CD14-positive monocyte (primary cell): ENCODE measurements at regions not wholly inside any gene's neighbourhood (a gene's known extent, or its start where the extent isn't known, plus 50 kb on each side); places are given as distances from the start of the nearest gene placed in this dataset.

Source experiments
- DNase-seq, 3 donors: peaks; one replicate each; pipeline ENCODE4 v3.0.0-alpha.2; 2011 to 2022
- H2AFZ ChIP-seq: 2 replicates; pipeline ENCODE4 v1.6.0; 2012; ENCODE audit warnings: mild to moderate bottlenecking, low read depth, low read length, inconsistent platforms; ENCODE audit not compliant: insufficient read depth, poor library complexity, severe bottlenecking
- H3K27ac ChIP-seq, 2 donors: 1 replicate in 1 of 2; 2 replicates in 1 of 2; pipeline ENCODE4 v1.5.1; 2012 to 2013; ENCODE audit warnings: low read length in 2 of 2, control low read depth in 1 of 2, inconsistent platforms in 1 of 2, low read depth in 1 of 2, mild to moderate bottlenecking in 1 of 2
- H3K27me3 ChIP-seq, 2 donors: one replicate each; pipeline versions ENCODE4 v1.6.0 to v1.6.1; 2011 to 2013; ENCODE audit warnings: low read length in 2 of 2; ENCODE audit not compliant: control insufficient read depth in 2 of 2, insufficient read depth in 2 of 2
- H3K36me3 ChIP-seq, 2 donors: replicated peaks in 1 of 2; 1 replicate in 1 of 2; 2 replicates in 1 of 2; pipeline versions ENCODE4 v1.5.1 to v1.6.1; 2012 to 2013; ENCODE audit warnings: low read length in 2 of 2, control low read depth in 1 of 2, inconsistent platforms in 1 of 2, mild to moderate bottlenecking in 1 of 2; ENCODE audit not compliant: insufficient read depth in 2 of 2, control insufficient read depth in 1 of 2
- H3K4me1 ChIP-seq, 2 donors: 1 replicate in 1 of 2; 2 replicates in 1 of 2; pipeline versions ENCODE4 v1.5.1 to v1.6.1; 2012 to 2013; ENCODE audit warnings: low read length in 2 of 2, control low read depth in 1 of 2, inconsistent platforms in 1 of 2, mild to moderate bottlenecking in 1 of 2, moderate library complexity in 1 of 2; ENCODE audit not compliant: insufficient read depth in 2 of 2, control insufficient read depth in 1 of 2
- H3K4me2 ChIP-seq: replicated peaks from 2 replicates; pipeline ENCODE3; 2012; ENCODE audit warnings: low read length, moderate library complexity, mild to moderate bottlenecking; ENCODE audit not compliant: poor library complexity, severe bottlenecking; ENCODE audit errors: extremely low read depth
- H3K4me3 ChIP-seq, 3 experiments: fragments of 200-600 bp in 1 of 3; sonication (generic) in 1 of 3; replicated peaks in 1 of 3; 1 replicate in 2 of 3; 2 replicates in 1 of 3; pipeline ENCODE4 v1.5.1; 2011 to 2013; ENCODE audit warnings: low read length in 3 of 3, mild to moderate bottlenecking in 3 of 3, control low read depth in 2 of 3, low read depth in 2 of 3, inconsistent platforms in 1 of 3, moderate library complexity in 1 of 3
- H3K79me2 ChIP-seq: 2 replicates; pipeline ENCODE4 v1.6.0; 2012; ENCODE audit warnings: mild to moderate bottlenecking, control low read depth, inconsistent platforms, low read length, moderate library complexity; ENCODE audit not compliant: insufficient read depth
- H3K9ac ChIP-seq: 2 replicates; pipeline ENCODE4 v1.6.0; 2017; ENCODE audit warnings: low read length, mild to moderate bottlenecking; ENCODE audit not compliant: insufficient read depth, poor library complexity, severe bottlenecking
- H3K9me3 ChIP-seq, 2 donors: replicated peaks in 1 of 2; 1 replicate in 1 of 2; 2 replicates in 1 of 2; pipeline versions ENCODE4 v1.5.1 to v1.6.1; 2012 to 2013; ENCODE audit warnings: low read length in 2 of 2, control low read depth in 1 of 2; ENCODE audit not compliant: control insufficient read depth in 1 of 2, insufficient read depth in 1 of 2
- H4K20me1 ChIP-seq: 2 replicates; pipeline ENCODE4 v1.6.0; 2012; ENCODE audit warnings: mild to moderate bottlenecking, low read length, control low read depth, moderate library complexity; ENCODE audit not compliant: insufficient read depth
- H3K27ac Mint-ChIP-seq, 7 donors: one replicate each; pipeline ENCODE4 v1.8.0; 2020; ENCODE audit warnings: mild to moderate bottlenecking in 7 of 7, mixed read lengths in 7 of 7, moderate library complexity in 6 of 7, inconsistent platforms in 2 of 7
- H3K27me3 Mint-ChIP-seq, 3 donors: one replicate each; pipeline ENCODE4 v1.8.0; 2021 to 2022; ENCODE audit warnings: low read depth in 3 of 3, mild to moderate bottlenecking in 3 of 3, mixed read lengths in 3 of 3, moderate library complexity in 3 of 3, inconsistent platforms in 1 of 3
- H3K36me3 Mint-ChIP-seq, 2 donors: one replicate each; pipeline ENCODE4 v1.8.0; 2020; ENCODE audit warnings: mixed read lengths in 2 of 2, inconsistent platforms in 1 of 2, mild to moderate bottlenecking in 1 of 2
- H3K4me1 Mint-ChIP-seq: one replicate; pipeline ENCODE4 v1.8.0; 2020; ENCODE audit warnings: mild to moderate bottlenecking, mixed read lengths
- H3K4me3 Mint-ChIP-seq, 2 donors: one replicate each; pipeline ENCODE4 v1.8.0; 2020; ENCODE audit warnings: mild to moderate bottlenecking in 2 of 2, mixed read lengths in 2 of 2, moderate library complexity in 1 of 2
- H3K9me3 Mint-ChIP-seq, 7 donors: one replicate each; pipeline ENCODE4 v1.8.0; 2020 to 2022; ENCODE audit warnings: mixed read lengths in 7 of 7, mild to moderate bottlenecking in 6 of 7, moderate library complexity in 6 of 7, inconsistent platforms in 2 of 7
- CTCF ChIP-seq: fragments of 200-600 bp; IDR thresholded peaks from one replicate; pipeline ENCODE4 v1.8.0; 2022; ENCODE audit warnings: antibody characterized with exemption, mild to moderate bottlenecking
- WGBS: methylation state at CpG from one replicate; pipeline ENCODE4 v1.1.5; 2013; ENCODE audit warnings: missing lambda C conversion rate; ENCODE audit not compliant: insufficient coverage; 5-methylcytosine and 5-hydroxymethylcytosine counted together
- intact Hi-C, 2 donors: fragments of 100-400 bp; cut with micrococcal nuclease; formaldehyde crosslinking; loops; one replicate each; pipeline versions ENCODE4 v1.15.0 to v1.15.1; 2023

GRCh38 chr1:190936337-190936736 lies 458.7 kb upstream of the BRINP3 start:
- intact Hi-C loops: no loop called here
- Histone ChIP-seq H3K27me3 (no peaks in the 10 kb centered on the region), H3K9me3 (no peaks in the 10 kb centered on the region), H3K27ac (no peak overlapping the region), H3K9ac (no peak overlapping the region), H3K36me3 (no peaks in the 10 kb centered on the region), H4K20me1 (no peaks in the 10 kb centered on the region), H3K79me2 (no peaks in the 10 kb centered on the region), H3K4me2 (no peak overlapping the region), H2AFZ (no peak overlapping the region), H3K4me3 (no peak overlapping the region), H3K4me1 (no peaks in the 10 kb centered on the region)
- Mint-ChIP-seq H3K4me1 (no peaks in the 10 kb centered on the region), H3K27me3 (no peaks in the 10 kb centered on the region), H3K4me3 (no peak overlapping the region), H3K27ac (no peak overlapping the region), H3K36me3 (no peaks in the 10 kb centered on the region), H3K9me3 (peaks cover 0 to 4% (median under 1%) of the 10 kb centered on the region in 7 donors)
- WGBS: no CpG with 5 or more reads among the region's 1 CpG
- no peak for DNase-seq
- no peak for TF ChIP-seq CTCF

GRCh38 chr1:190940951-190941350 lies 463.3 kb upstream of the BRINP3 start:
- Mint-ChIP-seq H3K27me3 (no peaks in the 10 kb centered on the region), H3K4me3 (no peak overlapping the region), H3K9me3 (peaks cover 0 to 10% (median 2%) of the 10 kb centered on the region in 7 donors), H3K36me3 (no peaks in the 10 kb centered on the region), H3K4me1 (no peaks in the 10 kb centered on the region), H3K27ac (no peak overlapping the region)
- Histone ChIP-seq H3K79me2 (no peaks in the 10 kb centered on the region), H3K9me3 (no peaks in the 10 kb centered on the region), H3K36me3 (no peaks in the 10 kb centered on the region), H3K27ac (no peak overlapping the region), H3K9ac (no peak overlapping the region), H2AFZ (no peak overlapping the region), H3K4me3 (no peak overlapping the region), H3K27me3 (no peaks in the 10 kb centered on the region), H4K20me1 (no peaks in the 10 kb centered on the region), H3K4me1 (no peaks in the 10 kb centered on the region), H3K4me2 (no peak overlapping the region)
- intact Hi-C loops: no loop called here
- DNase-seq: no peak
- WGBS: no CpG with 5 or more reads among the region's 2 CpGs
- no peak for TF ChIP-seq CTCF
